OCI-LY3 (cell line): ENCODE measurements at regions not wholly inside any gene's neighbourhood (a gene's known extent, or its start where the extent isn't known, plus 50 kb on each side); places are given as distances from the start of the nearest gene placed in this dataset.

ENCODE experiments used
- H2AFZ ChIP-seq: fragments of 200-600, 300-600 bp; shearing (Covaris generic); 2 replicates; pipeline ENCODE4 v1.6.0; 2014; ENCODE audit warnings: antibody characterized with exemption, low read depth, low read length
- H3K27ac ChIP-seq: fragments of 200-600, 300-600 bp; sonication (generic); 2 replicates; pipeline ENCODE4 v1.5.1; 2014; ENCODE audit warnings: mild to moderate bottlenecking, low read length, moderate library complexity, mixed read lengths
- H3K27me3 ChIP-seq: fragments of 200-600, 300-600 bp; sonication (generic); 2 replicates; pipeline ENCODE4 v1.6.1; 2014; ENCODE audit warnings: low read depth, low read length, mixed read lengths
- H3K36me3 ChIP-seq: fragments of 200-600, 300-600 bp; sonication (generic); replicated peaks from 2 replicates; pipeline ENCODE3; 2014; ENCODE audit warnings: low read depth, low read length, mixed read lengths
- H3K4me1 ChIP-seq: fragments of 300-600, 200-600 bp; sonication (generic); 2 replicates; pipeline ENCODE4 v1.6.1; 2014; ENCODE audit warnings: low read length, mixed read lengths
- H3K4me2 ChIP-seq: fragments of 200-600, 300-600 bp; sonication (generic); 2 replicates; pipeline ENCODE4 v1.6.1; 2014; ENCODE audit warnings: low read length, mixed read lengths
- H3K4me3 ChIP-seq: fragments of 300-600, 200-600 bp; sonication (generic); 2 replicates; pipeline ENCODE4 v1.5.1; 2014; ENCODE audit warnings: antibody characterized with exemption, mild to moderate bottlenecking, low read length, moderate library complexity
- H3K79me2 ChIP-seq: fragments of 300-600, 200-600 bp; shearing (Covaris generic); 2 replicates; pipeline ENCODE4 v1.6.1; 2014; ENCODE audit warnings: mild to moderate bottlenecking, low read length, mixed read lengths
- H3K9ac ChIP-seq: fragments of 300-600, 200-600 bp; shearing (Covaris generic); 2 replicates; pipeline ENCODE4 v1.6.0; 2014; ENCODE audit warnings: mild to moderate bottlenecking, low read length, moderate library complexity
- H3K9me3 ChIP-seq: fragments of 200-600, 300-600 bp; shearing (Covaris generic); 2 replicates; pipeline ENCODE4 v1.6.1; 2014; ENCODE audit warnings: low read length, mixed read lengths; ENCODE audit not compliant: insufficient read depth
- H4K20me1 ChIP-seq: fragments of 200-600, 300-600 bp; sonication (generic); 2 replicates; pipeline ENCODE4 v1.6.1; 2016; ENCODE audit warnings: low read length, mixed read lengths; ENCODE audit not compliant: insufficient read depth
- EZH2phosphoT487 ChIP-seq: fragments of 200-600 bp; shearing (Covaris generic); IDR thresholded peaks from 2 replicates; pipeline ENCODE4 v1.6.1; 2018; ENCODE audit warnings: antibody characterized with exemption, mixed run types, low read depth
- TF ChIP-seq, protein P1 (sequence below): fragments of 200-600, 300-600 bp; sonication (generic); IDR thresholded peaks from 2 replicates; pipeline ENCODE4 v1.5.1; 2014; ENCODE audit warnings: antibody characterized with exemption, low read length, low read depth

DNA sequence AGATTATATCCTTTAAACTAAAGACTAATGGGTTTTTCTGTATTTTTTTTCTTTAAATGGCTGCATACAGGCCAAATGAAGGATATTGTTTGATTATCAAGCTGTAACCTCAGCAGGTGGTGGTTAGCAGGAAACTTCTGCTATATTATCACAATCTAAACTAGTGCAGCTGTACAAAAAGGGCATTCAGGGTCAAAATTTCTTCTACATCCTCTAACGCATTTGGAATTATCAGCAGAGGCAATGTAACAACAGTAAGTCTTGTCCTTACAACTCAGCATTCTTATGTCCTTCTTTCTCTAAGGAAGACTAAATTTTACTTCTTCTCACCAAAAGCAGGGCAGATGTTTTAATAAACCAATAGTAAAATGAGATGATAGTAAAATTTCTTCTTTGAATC lies 135.8 kb upstream of the FN1 start:
- no peaks in the 10 kb centered on the region for H3K9me3 ChIP-seq
- H3K27ac ChIP-seq: no peak overlapping the region
- no peak for TF ChIP-seq EZH2phosphoT487
- TF ChIP-seq, protein P1, sequence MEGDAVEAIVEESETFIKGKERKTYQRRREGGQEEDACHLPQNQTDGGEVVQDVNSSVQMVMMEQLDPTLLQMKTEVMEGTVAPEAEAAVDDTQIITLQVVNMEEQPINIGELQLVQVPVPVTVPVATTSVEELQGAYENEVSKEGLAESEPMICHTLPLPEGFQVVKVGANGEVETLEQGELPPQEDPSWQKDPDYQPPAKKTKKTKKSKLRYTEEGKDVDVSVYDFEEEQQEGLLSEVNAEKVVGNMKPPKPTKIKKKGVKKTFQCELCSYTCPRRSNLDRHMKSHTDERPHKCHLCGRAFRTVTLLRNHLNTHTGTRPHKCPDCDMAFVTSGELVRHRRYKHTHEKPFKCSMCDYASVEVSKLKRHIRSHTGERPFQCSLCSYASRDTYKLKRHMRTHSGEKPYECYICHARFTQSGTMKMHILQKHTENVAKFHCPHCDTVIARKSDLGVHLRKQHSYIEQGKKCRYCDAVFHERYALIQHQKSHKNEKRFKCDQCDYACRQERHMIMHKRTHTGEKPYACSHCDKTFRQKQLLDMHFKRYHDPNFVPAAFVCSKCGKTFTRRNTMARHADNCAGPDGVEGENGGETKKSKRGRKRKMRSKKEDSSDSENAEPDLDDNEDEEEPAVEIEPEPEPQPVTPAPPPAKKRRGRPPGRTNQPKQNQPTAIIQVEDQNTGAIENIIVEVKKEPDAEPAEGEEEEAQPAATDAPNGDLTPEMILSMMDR: no peak
- no peak overlapping the region for H3K9ac ChIP-seq
- H3K36me3 ChIP-seq: no peaks in the 10 kb centered on the region
- H3K4me3 ChIP-seq: no peak overlapping the region
- H3K27me3 ChIP-seq: no peaks in the 10 kb centered on the region
- no peaks in the 10 kb centered on the region for H4K20me1 ChIP-seq
- H2AFZ ChIP-seq: no peak overlapping the region
- H3K79me2 ChIP-seq: no peaks in the 10 kb centered on the region
- no peaks in the 10 kb centered on the region for H3K4me1 ChIP-seq
- H3K4me2 ChIP-seq: no peak overlapping the region

DNA sequence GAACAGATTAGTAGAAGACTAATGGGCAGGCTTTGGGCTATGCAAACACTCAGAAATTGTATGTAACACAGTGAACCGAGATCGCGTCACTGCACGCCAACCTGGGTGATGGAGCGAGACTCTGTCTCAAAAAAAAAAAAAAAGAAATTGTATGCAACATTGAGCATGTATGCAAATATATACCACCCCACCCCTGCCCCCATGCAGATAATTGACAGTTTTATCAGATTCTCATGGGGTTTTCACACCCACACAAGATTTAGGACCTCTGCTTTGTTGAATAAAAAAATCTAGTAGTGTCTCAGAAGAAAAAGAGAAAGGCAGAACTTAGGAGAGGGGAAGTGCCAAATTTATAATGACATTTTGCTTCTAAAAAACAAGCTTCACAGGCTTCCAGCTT lies 131.6 kb upstream of the FN1 start:
- H3K4me2 ChIP-seq: no peak overlapping the region
- H2AFZ ChIP-seq: no peak overlapping the region
- no peak overlapping the region for H3K4me3 ChIP-seq
- no peaks in the 10 kb centered on the region for H3K9me3 ChIP-seq
- no peaks in the 10 kb centered on the region for H3K27me3 ChIP-seq
- H3K27ac ChIP-seq: no peak overlapping the region
- H3K79me2 ChIP-seq: no peaks in the 10 kb centered on the region
- TF ChIP-seq, protein P1: no peak
- TF ChIP-seq EZH2phosphoT487: no peak
- H3K9ac ChIP-seq: no peak overlapping the region
- H4K20me1 ChIP-seq: no peaks in the 10 kb centered on the region
- H3K36me3 ChIP-seq: no peaks in the 10 kb centered on the region
- peaks cover 6% of the 10 kb centered on the region for H3K4me1 ChIP-seq

DNA sequence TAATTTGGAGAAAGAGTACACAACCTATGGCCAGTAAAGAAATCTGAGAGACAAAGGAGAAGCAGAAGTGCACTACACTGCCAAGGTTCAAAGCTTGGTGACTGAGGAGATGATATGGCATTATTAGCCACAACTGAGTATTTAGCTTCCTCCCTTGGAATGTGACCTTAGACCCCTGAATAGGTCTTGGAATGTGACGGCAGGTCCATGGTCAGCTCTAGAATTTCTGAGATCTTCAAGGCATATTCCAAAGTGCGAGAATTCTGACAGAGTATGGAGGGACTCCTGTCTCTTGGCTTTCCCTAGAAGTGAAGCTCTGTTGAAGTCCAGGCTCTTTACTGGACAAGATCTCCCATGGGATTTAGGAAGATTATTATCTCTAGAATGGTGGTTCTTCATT lies 130.0 kb upstream of the FN1 start:
- Histone ChIP-seq H3K27me3 (no peaks in the 10 kb centered on the region), H2AFZ (no peak overlapping the region), H3K27ac (no peak overlapping the region), H4K20me1 (no peaks in the 10 kb centered on the region), H3K36me3 (no peaks in the 10 kb centered on the region), H3K4me1 (peaks cover 6% of the 10 kb centered on the region), H3K79me2 (no peaks in the 10 kb centered on the region), H3K9ac (no peak overlapping the region), H3K4me3 (no peak overlapping the region), H3K9me3 (no peaks in the 10 kb centered on the region), H3K4me2 (no peak overlapping the region)
- TF ChIP-seq, protein P1: no peak
- TF ChIP-seq EZH2phosphoT487: no peak

DNA sequence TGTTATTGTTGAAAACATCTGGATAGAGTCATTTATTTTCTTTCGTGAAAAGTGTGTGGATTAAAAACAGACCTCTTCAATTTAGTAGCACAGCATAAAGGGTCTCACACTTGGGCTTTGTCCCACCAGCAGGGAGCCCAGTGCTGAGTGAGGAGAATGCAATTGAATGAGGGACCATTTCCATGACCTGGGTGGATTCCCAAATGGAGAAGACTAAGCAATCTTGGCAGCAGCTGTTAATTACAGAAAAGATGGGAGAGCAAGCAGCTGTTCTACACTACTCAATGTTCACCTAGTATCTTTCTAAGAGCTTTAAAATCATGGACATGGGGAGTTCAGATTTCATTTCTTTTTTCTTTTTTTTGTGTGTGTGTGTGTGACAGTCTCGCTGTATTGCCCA lies 121.8 kb upstream of the FN1 start:
- Histone ChIP-seq H3K27ac (no peak overlapping the region), H3K9me3 (no peaks in the 10 kb centered on the region), H3K9ac (no peak overlapping the region), H3K4me1 (peaks cover 3% of the 10 kb centered on the region; the same call in 1 of the 2 replicates), H3K79me2 (no peaks in the 10 kb centered on the region), H3K27me3 (no peaks in the 10 kb centered on the region), H3K36me3 (no peaks in the 10 kb centered on the region), H2AFZ (no peak overlapping the region), H3K4me3 (no peak overlapping the region), H3K4me2 (no peak overlapping the region), H4K20me1 (no peaks in the 10 kb centered on the region)
- TF ChIP-seq EZH2phosphoT487: no peak
- TF ChIP-seq, protein P1: no peak
